A673 (cell line): ENCODE measurements at regions not wholly inside any gene's neighbourhood (a gene's known extent, or its start where the extent isn't known, plus 50 kb on each side); places are given as distances from the start of the nearest gene placed in this dataset.

Experiments
- BruUV-seq: library from RNA; stranded (reverse); fragments of 400-500 nt; replicated peaks from 2 replicates; lab custom pipeline; 2021; lab: Mats Ljungman, UMichigan
- CTCF ChIA-PET: fragments of 300-600 bp; sonication (Branson Sonifier 250); formaldehyde crosslinking; loops from one replicate; lab custom pipeline; 2022; ENCODE audit warnings: antibody characterized with exemption; lab: Charles Lee
- POLR2A ChIA-PET: fragments of 300-600 bp; sonication (Branson Sonifier 250); formaldehyde crosslinking; loops from one replicate; lab custom pipeline; 2022; ENCODE audit warnings: antibody characterized with exemption; ENCODE audit not compliant: low non-redundant PET; lab: Charles Lee
- DNase-seq: peaks from one replicate; pipeline ENCODE4 v3.0.0-alpha.2; 2015; ENCODE audit warnings: low spot score
- H3K27ac ChIP-seq: fragments of 200-600 bp; sonication (generic); 2 replicates; pipeline ENCODE4 v1.5.1; 2016; ENCODE audit warnings: mixed run types, low read depth, mild to moderate bottlenecking, mixed read lengths, antibody characterized with exemption, low read length; ENCODE audit not compliant: poor library complexity, severe bottlenecking
- H3K27me3 ChIP-seq: fragments of 200-600 bp; sonication (generic); replicated peaks from 2 replicates; pipeline ENCODE4 v1.6.1; 2017; ENCODE audit warnings: mixed run types, low read depth, mild to moderate bottlenecking, mixed read lengths, antibody characterized with exemption, low read length; ENCODE audit not compliant: insufficient read depth, poor library complexity
- H3K36me3 ChIP-seq: fragments of 200-600 bp; sonication (generic); 2 replicates; pipeline ENCODE4 v1.6.1; 2016; ENCODE audit warnings: mixed run types, mild to moderate bottlenecking, mixed read lengths, antibody characterized with exemption, low read length; ENCODE audit not compliant: insufficient read depth, poor library complexity, severe bottlenecking
- H3K4me1 ChIP-seq: fragments of 200-600 bp; sonication (generic); 2 replicates; pipeline ENCODE4 v1.6.1; 2017; ENCODE audit warnings: mixed run types, mild to moderate bottlenecking, mixed read lengths, antibody characterized with exemption, low read length; ENCODE audit not compliant: insufficient read depth, poor library complexity, severe bottlenecking
- H3K4me3 ChIP-seq: fragments of 200-600 bp; sonication (generic); 2 replicates; pipeline ENCODE4 v1.5.1; 2016; ENCODE audit warnings: low read depth, mixed run types, mild to moderate bottlenecking, mixed read lengths, low read length; ENCODE audit not compliant: poor library complexity, severe bottlenecking
- H3K9me3 ChIP-seq: fragments of 200-600 bp; sonication (generic); 2 replicates; pipeline ENCODE4 v1.6.1; 2016; ENCODE audit warnings: mixed run types, low read depth, mild to moderate bottlenecking, mixed read lengths, antibody characterized with exemption, low read length; ENCODE audit not compliant: poor library complexity, severe bottlenecking
- CTCF ChIP-seq: fragments of 300-800, 200-600 bp; sonication (generic); conservative IDR thresholded peaks from 2 replicates; pipeline ENCODE4 v1.5.1; 2017; ENCODE audit warnings: low read depth, mild to moderate bottlenecking, antibody characterized with exemption, low read length, moderate library complexity, mixed read lengths
- EZH2 ChIP-seq: fragments of 200-600 bp; sonication (generic); IDR thresholded peaks from 2 replicates; pipeline ENCODE4 v1.6.1; 2017; ENCODE audit warnings: borderline replicate concordance, low read depth, mild to moderate bottlenecking, mixed read lengths, antibody characterized with exemption, low read length; ENCODE audit not compliant: poor library complexity, severe bottlenecking
- intact Hi-C: fragments of 100-400 bp; cut with micrococcal nuclease; formaldehyde crosslinking; loops from one replicate; pipeline ENCODE4 v1.10.0; 2022; ENCODE audit not compliant: unreplicated experiment

- no peak for TF ChIP-seq CTCF
- no peak for TF ChIP-seq EZH2
- DNase-seq, result no peak
- no peak overlapping the region for H3K27ac ChIP-seq
- ChIA-PET CTCF (no interaction called here), POLR2A (no interaction called here)
- no peaks in the 10 kb centered on the region for H3K4me1 ChIP-seq
- H3K27me3 ChIP-seq, result no peaks in the 10 kb centered on the region
- BruUV-seq, result no TSS peak
- no peaks in the 10 kb centered on the region for H3K36me3 ChIP-seq
- intact Hi-C loops, result no loop called here
- no peak overlapping the region for H3K4me3 ChIP-seq
- H3K9me3 ChIP-seq, result no peaks in the 10 kb centered on the region
Observed at GRCh38 chr12:5206401-5207175, 162.9 kb downstream of the KCNA5 start.

GRCh38 chr12:5210179-5210922 lies 166.7 kb downstream of the KCNA5 start:
- no TSS peak for BruUV-seq
- no peak overlapping the region for H3K27ac ChIP-seq
- H3K36me3 ChIP-seq, result no peaks in the 10 kb centered on the region
- ChIA-PET CTCF (no interaction called here), POLR2A (no interaction called here)
- DNase-seq, result no peak
- no peaks in the 10 kb centered on the region for H3K9me3 ChIP-seq
- H3K4me3 ChIP-seq, result no peak overlapping the region
- intact Hi-C loops, result no loop called here
- no peak for TF ChIP-seq CTCF
- TF ChIP-seq EZH2, result no peak
- no peaks in the 10 kb centered on the region for H3K4me1 ChIP-seq
- H3K27me3 ChIP-seq, result peaks cover 4% of the 10 kb centered on the region

GRCh38 chr12:5210923-5211290 lies 167.2 kb downstream of the KCNA5 start:
- BruUV-seq, result no TSS peak
- intact Hi-C loops, result no loop called here
- DNase-seq, result no peak
- no peak overlapping the region for H3K4me3 ChIP-seq
- H3K9me3 ChIP-seq, result no peaks in the 10 kb centered on the region
- no peak for TF ChIP-seq EZH2
- no peak for TF ChIP-seq CTCF
- H3K36me3 ChIP-seq, result no peaks in the 10 kb centered on the region
- H3K27ac ChIP-seq, result no peak overlapping the region
- H3K27me3 ChIP-seq, result peaks cover 7% of the 10 kb centered on the region
- CTCF ChIA-PET, result no interaction called here
- POLR2A ChIA-PET, result no interaction called here
- H3K4me1 ChIP-seq, result no peaks in the 10 kb centered on the region
